Right lobe of liver (tissue), 6 donors: ENCODE measurements at regions not wholly inside any gene's neighbourhood (a gene's known extent, or its start where the extent isn't known, plus 50 kb on each side); places are given as distances from the start of the nearest gene placed in this dataset.

Experiments
- ATAC-seq, 4 donors: fragments of 200-7000 bp; cut with Tn5 transposase; one replicate each; pipeline ENCODE4 v1.9.1; 2020; ENCODE audit warnings: mild to moderate bottlenecking in 4 of 4, moderate library complexity in 4 of 4
- DNase-seq, 3 donors: peaks; one replicate each; pipeline ENCODE4 v3.0.0-alpha.2; 2020
- H3K27ac ChIP-seq, 3 donors: fragments of 200-600 bp; one replicate each; pipeline ENCODE4 v1.8.0; 2022
- H3K27me3 ChIP-seq, 2 donors: fragments of 200-600 bp; one replicate each; pipeline ENCODE4 v1.8.0; 2022
- H3K36me3 ChIP-seq, 4 donors: fragments of 200-600 bp; sonication (generic) in 1 of 4; one replicate each; pipeline versions ENCODE4 v1.5.1 to v1.8.0; 2017 to 2022; ENCODE audit warnings: control low read depth in 1 of 4
- H3K4me1 ChIP-seq, 4 donors: fragments of 200-600 bp; sonication (generic) in 1 of 4; one replicate each; pipeline versions ENCODE4 v1.5.1 to v1.8.0; 2017 to 2022; ENCODE audit warnings: control low read depth in 1 of 4
- H3K4me3 ChIP-seq, 3 donors: fragments of 200-600 bp; one replicate each; pipeline ENCODE4 v1.8.0; 2022
- H3K9me3 ChIP-seq, 4 donors: fragments of 200-600 bp; sonication (generic) in 1 of 4; one replicate each; pipeline versions ENCODE4 v1.5.1 to v1.8.0; 2017 to 2022; ENCODE audit warnings: control low read depth in 1 of 4
- POLR2A ChIP-seq: fragments of 450-650 bp; IDR thresholded peaks from one replicate; pipeline ENCODE4 v1.6.1; 2017; ENCODE audit warnings: antibody characterized with exemption, mild to moderate bottlenecking
- WGBS: methylation state at CpG from one replicate; pipeline ENCODE4 v1.1.6; 2018; ENCODE audit warnings: low coverage, low lambda C conversion rate; ENCODE audit not compliant: insufficient coverage; ENCODE audit errors: missing lambda C conversion rate; 5-methylcytosine and 5-hydroxymethylcytosine counted together
- intact Hi-C, 2 donors: fragments of 100-400 bp; cut with DNase I; formaldehyde crosslinking; loops; one replicate each; pipeline versions ENCODE4 v1.11.2 to v1.14.1; 2022
- TF ChIP-seq, protein P1 (sequence below), 4 donors: fragments of 200-600 bp in 3 of 4; fragments of 450-650 bp in 1 of 4; IDR thresholded peaks; one replicate each; pipeline versions ENCODE4 v1.5.1 to v1.8.0; 2016 to 2022; ENCODE audit warnings: antibody characterized with exemption in 4 of 4, mild to moderate bottlenecking in 2 of 4
- donor health status: DM: no; HTN: yes; CAD: no.
- donor health status: DM: no; HTN: no; CAD: no.
- donor health status: DM: no; HTN: no; CAD: no.
- donor health status: DM: no; HTN: yes; CAD: no.
- donor health status: DM: no; HTN: yes; CAD: no.

DNA sequence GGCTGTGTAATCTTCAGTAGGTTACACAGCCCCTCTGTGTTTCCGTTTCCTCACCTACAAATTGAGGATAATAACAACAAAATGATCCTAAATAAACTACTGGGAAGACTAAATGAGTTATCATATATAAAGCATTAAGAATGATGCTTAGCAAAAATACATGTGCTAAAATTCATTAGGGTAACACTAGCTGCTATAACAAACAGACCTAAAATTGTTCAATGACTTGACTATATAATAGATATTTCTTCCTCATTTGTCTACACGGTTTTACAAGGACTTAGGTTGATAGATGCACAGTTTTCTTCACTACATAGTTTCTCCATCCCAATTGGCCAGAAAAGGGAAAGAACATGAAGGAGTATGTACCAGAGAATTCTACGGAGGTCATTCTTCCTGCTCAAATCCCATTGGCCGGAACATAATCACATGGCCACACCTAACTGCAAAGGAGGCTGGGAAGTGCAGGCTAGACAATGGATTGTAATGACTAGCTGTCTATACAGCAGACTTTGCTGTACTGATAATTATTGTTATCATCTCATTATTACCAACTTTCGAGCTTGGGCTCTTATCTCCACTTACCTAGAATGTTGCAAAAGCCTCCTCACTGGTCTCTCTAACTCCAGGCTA is 223.5 kb upstream of the NUDT4 start:
- H3K4me3 ChIP-seq: no peak overlapping the region
- H3K27me3 ChIP-seq: no peaks in the 10 kb centered on the region
- intact Hi-C loops: loop anchor here in 1 of 2 donors (10.0 kb wide), 1 partner anchor 81 kb away; no protein-coding TSS in a partner anchor
- DNase-seq (no peak), ATAC-seq (no peak)
- no peak for TF ChIP-seq POLR2A
- TF ChIP-seq, protein P1, sequence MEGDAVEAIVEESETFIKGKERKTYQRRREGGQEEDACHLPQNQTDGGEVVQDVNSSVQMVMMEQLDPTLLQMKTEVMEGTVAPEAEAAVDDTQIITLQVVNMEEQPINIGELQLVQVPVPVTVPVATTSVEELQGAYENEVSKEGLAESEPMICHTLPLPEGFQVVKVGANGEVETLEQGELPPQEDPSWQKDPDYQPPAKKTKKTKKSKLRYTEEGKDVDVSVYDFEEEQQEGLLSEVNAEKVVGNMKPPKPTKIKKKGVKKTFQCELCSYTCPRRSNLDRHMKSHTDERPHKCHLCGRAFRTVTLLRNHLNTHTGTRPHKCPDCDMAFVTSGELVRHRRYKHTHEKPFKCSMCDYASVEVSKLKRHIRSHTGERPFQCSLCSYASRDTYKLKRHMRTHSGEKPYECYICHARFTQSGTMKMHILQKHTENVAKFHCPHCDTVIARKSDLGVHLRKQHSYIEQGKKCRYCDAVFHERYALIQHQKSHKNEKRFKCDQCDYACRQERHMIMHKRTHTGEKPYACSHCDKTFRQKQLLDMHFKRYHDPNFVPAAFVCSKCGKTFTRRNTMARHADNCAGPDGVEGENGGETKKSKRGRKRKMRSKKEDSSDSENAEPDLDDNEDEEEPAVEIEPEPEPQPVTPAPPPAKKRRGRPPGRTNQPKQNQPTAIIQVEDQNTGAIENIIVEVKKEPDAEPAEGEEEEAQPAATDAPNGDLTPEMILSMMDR (IDR thresholded peaks at IDR 0.05): no peak
- H3K9me3 ChIP-seq: no peaks in the 10 kb centered on the region
- H3K27ac ChIP-seq: no peak overlapping the region
- no peaks in the 10 kb centered on the region for H3K36me3 ChIP-seq
- WGBS: 81% methylated on average over 5 of the region's 5 CpGs
- peaks cover 0 to 21% (median 2%) of the 10 kb centered on the region in 4 donors for H3K4me1 ChIP-seq

DNA sequence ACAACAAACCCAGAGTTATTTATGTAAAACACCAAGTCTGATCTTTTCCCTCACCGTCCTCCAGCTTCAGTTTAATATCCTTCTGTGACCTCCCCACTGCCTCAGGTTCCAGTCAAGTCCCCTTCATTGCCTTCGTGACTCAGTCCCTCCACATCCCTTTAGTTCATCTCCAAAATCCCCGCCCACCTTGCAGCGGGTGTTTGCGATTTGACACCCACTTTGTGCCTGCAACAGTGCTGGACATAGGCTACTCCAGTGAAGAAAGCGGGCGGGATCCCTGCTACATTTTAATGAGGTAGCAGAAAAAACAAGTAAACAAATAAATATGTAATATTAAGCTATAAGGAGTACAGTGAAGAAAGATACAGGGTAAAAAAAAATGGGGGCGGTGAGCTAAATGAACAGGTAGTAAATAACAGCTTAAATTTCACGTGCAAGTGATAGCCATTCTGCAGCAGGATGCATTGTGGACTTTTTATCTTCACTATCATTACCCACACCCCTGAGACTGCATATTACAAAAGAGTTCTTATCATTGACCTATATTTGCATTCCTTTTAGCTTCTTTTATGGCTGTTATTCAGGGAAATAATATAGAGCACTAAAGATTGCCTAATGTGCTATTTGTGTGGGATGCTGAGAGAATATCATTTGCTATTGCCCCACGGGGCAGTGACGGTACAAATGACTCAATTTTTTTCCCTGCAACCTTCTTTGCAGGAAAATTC is 222.8 kb upstream of the NUDT4 start:
- Histone ChIP-seq H3K36me3 (no peaks in the 10 kb centered on the region), H3K27ac (no peak overlapping the region), H3K4me1 (peaks cover 0 to 21% (median 2%) of the 10 kb centered on the region in 4 donors), H3K4me3 (no peak overlapping the region), H3K9me3 (no peaks in the 10 kb centered on the region), H3K27me3 (no peaks in the 10 kb centered on the region)
- intact Hi-C loops: loop anchor here in 1 of 2 donors (10.0 kb wide), 1 partner anchor 80 kb away; no protein-coding TSS in a partner anchor
- DNase-seq (no peak), ATAC-seq (peak in 3 of 4 donors; percentile 2 to 41 (median 33))
- WGBS: 72% methylated on average over 11 of the region's 11 CpGs
- no peak for TF ChIP-seq POLR2A
- TF ChIP-seq, protein P1 (IDR thresholded peaks at IDR 0.05): no peak

DNA sequence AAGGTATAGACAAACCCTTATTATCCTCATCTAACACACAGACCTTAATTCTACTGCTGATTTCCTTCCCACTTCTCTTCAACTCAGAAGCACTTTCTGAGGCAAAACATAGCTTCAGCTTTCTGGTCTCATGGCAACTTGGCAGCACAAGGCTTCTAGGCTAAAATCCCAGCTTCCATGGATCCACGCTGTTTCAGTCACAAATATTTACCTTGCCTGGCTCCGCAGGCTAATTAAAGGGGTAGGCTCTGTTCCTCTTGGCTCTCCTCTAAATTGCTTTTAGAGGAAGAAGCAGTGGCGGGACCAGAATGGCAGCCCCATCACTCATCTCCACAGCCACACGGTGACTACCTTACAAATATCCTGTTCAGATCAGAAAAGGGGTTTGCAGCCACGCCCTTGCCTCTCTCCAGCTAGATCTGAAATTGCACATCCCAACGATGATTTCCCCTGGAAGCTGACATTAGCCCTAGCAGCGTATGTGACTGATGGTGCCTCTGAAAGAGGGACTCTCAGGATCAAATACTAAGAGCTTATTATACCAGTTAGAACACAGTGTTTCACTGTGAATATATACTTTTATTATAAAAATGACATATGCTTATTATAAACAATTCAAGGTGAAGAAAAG is 221.5 kb upstream of the NUDT4 start:
- Histone ChIP-seq H3K9me3 (no peaks in the 10 kb centered on the region), H3K4me3 (no peak overlapping the region), H3K4me1 (peaks cover 0 to 21% (median 1%) of the 10 kb centered on the region in 4 donors), H3K36me3 (no peaks in the 10 kb centered on the region), H3K27me3 (no peaks in the 10 kb centered on the region), H3K27ac (peak overlapping the region in 1 of 3 donors; percentile 47)
- TF ChIP-seq POLR2A: no peak
- TF ChIP-seq, protein P1 (IDR thresholded peaks at IDR 0.05): no peak
- intact Hi-C loops: loop anchor here in 1 of 2 donors (10.0 kb wide), 1 partner anchor 79 kb away; no protein-coding TSS in a partner anchor
- 22% methylated on average over 6 of the region's 7 CpGs for WGBS
- DNase-seq: peak in 1 of 3 donors; percentile 66
- ATAC-seq: peak; percentile 78 to 87 (median 81)

DNA sequence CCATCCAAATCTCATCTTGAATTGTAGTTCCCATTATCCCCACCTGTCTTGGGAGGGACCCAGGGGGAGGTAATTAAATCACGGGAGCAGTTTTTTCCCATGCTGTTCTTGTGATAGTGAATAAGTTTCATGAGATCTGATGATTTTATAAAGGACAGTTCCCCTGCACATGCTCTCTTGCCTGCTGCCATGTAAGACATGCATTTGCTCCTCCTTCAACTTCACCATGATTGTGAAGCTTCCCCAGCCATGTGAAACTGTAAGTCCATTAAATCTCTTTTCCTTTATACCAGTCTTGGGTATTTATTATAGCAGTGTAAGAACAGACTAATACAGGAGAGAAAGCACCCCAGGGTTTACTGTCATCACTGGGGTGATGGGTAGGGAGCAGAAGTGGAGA is 220.4 kb upstream of the NUDT4 start:
- intact Hi-C loops: loop anchor here in 1 of 2 donors (10.0 kb wide), 1 partner anchor 78 kb away; no protein-coding TSS in a partner anchor
- TF ChIP-seq POLR2A: no peak
- TF ChIP-seq, protein P1 (IDR thresholded peaks at IDR 0.05): no peak
- DNase-seq (no peak), ATAC-seq (no peak)
- H3K4me3 ChIP-seq: no peak overlapping the region
- WGBS: no CpG with 5 or more reads among the region's 1 CpG
- no peak overlapping the region for H3K27ac ChIP-seq
- H3K36me3 ChIP-seq: no peaks in the 10 kb centered on the region
- H3K27me3 ChIP-seq: no peaks in the 10 kb centered on the region
- H3K9me3 ChIP-seq: no peaks in the 10 kb centered on the region
- peaks cover 0 to 13% (median 0%) of the 10 kb centered on the region in 4 donors for H3K4me1 ChIP-seq
